Activated T-cell treated with anti-CD3 and anti-CD28 coated beads, Interleukin-2, amount 50 U/mL, for 4 hours (primary cell): ENCODE measurements at regions not wholly inside any gene's neighbourhood (a gene's known extent, or its start where the extent isn't known, plus 50 kb on each side); places are given as distances from the start of the nearest gene placed in this dataset.

Experiments
- ATAC-seq, 2 donors: fragments of 200-7000 bp; cut with Tn5 transposase; one replicate each; pipeline ENCODE4 v1.10.0; 2021
- DNase-seq: peaks from one replicate; pipeline ENCODE4 v3.0.0-alpha.2; 2020
- H3K27me3 Mint-ChIP-seq: one replicate; pipeline ENCODE4 v1.8.0; 2021; ENCODE audit warnings: low read depth, mixed read lengths
- H3K36me3 Mint-ChIP-seq: one replicate; pipeline ENCODE4 v1.8.0; 2022; ENCODE audit warnings: mixed read lengths; ENCODE audit not compliant: insufficient read depth
- H3K4me1 Mint-ChIP-seq: one replicate; pipeline ENCODE4 v1.8.0; 2021; ENCODE audit warnings: low read depth, mixed read lengths
- H3K4me3 Mint-ChIP-seq: one replicate; pipeline ENCODE4 v1.8.0; 2021; ENCODE audit warnings: mild to moderate bottlenecking, moderate library complexity, mixed read lengths
- H3K9me3 Mint-ChIP-seq: one replicate; pipeline ENCODE4 v1.8.0; 2021; ENCODE audit warnings: mixed read lengths

- ATAC-seq (no peak), DNase-seq (no peak)
- Mint-ChIP-seq H3K9me3 (peaks cover 5% of the 10 kb centered on the region), H3K36me3 (no peaks in the 10 kb centered on the region), H3K27me3 (peaks cover 36% of the 10 kb centered on the region), H3K4me3 (no peak overlapping the region), H3K4me1 (peaks cover 3% of the 10 kb centered on the region)
These were observed 496.0 kb downstream of the MIAT start for GRCh38 chr22:27153386-27153785.

GRCh38 chr22:27154717-27155116 is 497.3 kb downstream of the MIAT start:
- H3K27me3 Mint-ChIP-seq: peaks cover 29% of the 10 kb centered on the region
- no peaks in the 10 kb centered on the region for H3K9me3 Mint-ChIP-seq
- H3K4me3 Mint-ChIP-seq: no peak overlapping the region
- no peaks in the 10 kb centered on the region for H3K36me3 Mint-ChIP-seq
- DNase-seq (no peak), ATAC-seq (no peak)
- peaks cover 3% of the 10 kb centered on the region for H3K4me1 Mint-ChIP-seq

GRCh38 chr22:27156821-27157489 is 499.6 kb downstream of the MIAT start:
- H3K4me1 Mint-ChIP-seq: no peaks in the 10 kb centered on the region
- DNase-seq (no peak), ATAC-seq (no peak)
- no peaks in the 10 kb centered on the region for H3K36me3 Mint-ChIP-seq
- peaks cover 26% of the 10 kb centered on the region for H3K27me3 Mint-ChIP-seq
- H3K4me3 Mint-ChIP-seq: no peak overlapping the region
- no peaks in the 10 kb centered on the region for H3K9me3 Mint-ChIP-seq

GRCh38 chr22:27157666-27158370 is 500.4 kb downstream of the MIAT start:
- peaks cover 22% of the 10 kb centered on the region for H3K27me3 Mint-ChIP-seq
- no peak overlapping the region for H3K4me3 Mint-ChIP-seq
- H3K4me1 Mint-ChIP-seq: no peaks in the 10 kb centered on the region
- ATAC-seq (no peak), DNase-seq (no peak)
- no peaks in the 10 kb centered on the region for H3K9me3 Mint-ChIP-seq
- H3K36me3 Mint-ChIP-seq: no peaks in the 10 kb centered on the region

- Mint-ChIP-seq H3K36me3 (no peaks in the 10 kb centered on the region), H3K9me3 (no peaks in the 10 kb centered on the region), H3K4me1 (no peaks in the 10 kb centered on the region), H3K27me3 (peaks cover 23% of the 10 kb centered on the region), H3K4me3 (no peak overlapping the region)
- DNase-seq (no peak), ATAC-seq (no peak)
These were observed 501.6 kb downstream of the MIAT start for GRCh38 chr22:27159016-27159415.

- Mint-ChIP-seq H3K9me3 (no peaks in the 10 kb centered on the region), H3K4me3 (no peak overlapping the region), H3K36me3 (no peaks in the 10 kb centered on the region), H3K27me3 (peaks cover 19% of the 10 kb centered on the region), H3K4me1 (no peaks in the 10 kb centered on the region)
- no peak for DNase-seq
- ATAC-seq: no peak
These were observed 502.4 kb downstream of the MIAT start for GRCh38 chr22:27159716-27160295.

- ATAC-seq (no peak), DNase-seq (no peak)
- no peak overlapping the region for H3K4me3 Mint-ChIP-seq
- H3K9me3 Mint-ChIP-seq: no peaks in the 10 kb centered on the region
- no peaks in the 10 kb centered on the region for H3K36me3 Mint-ChIP-seq
- H3K4me1 Mint-ChIP-seq: no peaks in the 10 kb centered on the region
- H3K27me3 Mint-ChIP-seq: peaks cover 19% of the 10 kb centered on the region
These were observed 506.1 kb downstream of the MIAT start for GRCh38 chr22:27163162-27164137.

GRCh38 chr22:27164781-27165503 is 507.6 kb downstream of the MIAT start:
- H3K27me3 Mint-ChIP-seq: peaks cover 19% of the 10 kb centered on the region
- H3K4me1 Mint-ChIP-seq: no peaks in the 10 kb centered on the region
- DNase-seq: no peak

GRCh38 chr22:27168681-27169080 is 511.3 kb downstream of the MIAT start:
- ATAC-seq: no peak
- no peak overlapping the region for H3K4me3 Mint-ChIP-seq
- H3K9me3 Mint-ChIP-seq: no peaks in the 10 kb centered on the region

More at GRCh38 chr22:27164781-27165503, 507.6 kb downstream of the MIAT start:
- no peak for ATAC-seq
- H3K4me3 Mint-ChIP-seq: no peak overlapping the region
- no peaks in the 10 kb centered on the region for H3K36me3 Mint-ChIP-seq
- no peaks in the 10 kb centered on the region for H3K9me3 Mint-ChIP-seq

GRCh38 chr22:27170491-27170890 is 513.1 kb downstream of the MIAT start:
- no peak for ATAC-seq
- no peak for DNase-seq
- H3K4me1 Mint-ChIP-seq: no peaks in the 10 kb centered on the region
- H3K9me3 Mint-ChIP-seq: no peaks in the 10 kb centered on the region
- H3K27me3 Mint-ChIP-seq: peaks cover 18% of the 10 kb centered on the region
- H3K4me3 Mint-ChIP-seq: no peak overlapping the region
- H3K36me3 Mint-ChIP-seq: no peaks in the 10 kb centered on the region

More at GRCh38 chr22:27168681-27169080, 511.3 kb downstream of the MIAT start:
- no peaks in the 10 kb centered on the region for H3K36me3 Mint-ChIP-seq
- no peaks in the 10 kb centered on the region for H3K4me1 Mint-ChIP-seq
- H3K27me3 Mint-ChIP-seq: peaks cover 10% of the 10 kb centered on the region
- DNase-seq: no peak

GRCh38 chr22:27171212-27171611 is 513.8 kb downstream of the MIAT start:
- Mint-ChIP-seq H3K9me3 (no peaks in the 10 kb centered on the region), H3K4me1 (no peaks in the 10 kb centered on the region), H3K27me3 (peaks cover 17% of the 10 kb centered on the region), H3K4me3 (no peak overlapping the region), H3K36me3 (no peaks in the 10 kb centered on the region)
- no peak for ATAC-seq
- no peak for DNase-seq

GRCh38 chr22:27173530-27173929 is 516.1 kb downstream of the MIAT start:
- Mint-ChIP-seq H3K4me1 (no peaks in the 10 kb centered on the region), H3K36me3 (no peaks in the 10 kb centered on the region), H3K27me3 (peaks cover 13% of the 10 kb centered on the region), H3K9me3 (no peaks in the 10 kb centered on the region), H3K4me3 (no peak overlapping the region)
- DNase-seq: no peak
- no peak for ATAC-seq

- H3K4me1 Mint-ChIP-seq: no peaks in the 10 kb centered on the region
- H3K27me3 Mint-ChIP-seq: peaks cover 13% of the 10 kb centered on the region
- no peaks in the 10 kb centered on the region for H3K36me3 Mint-ChIP-seq
- H3K9me3 Mint-ChIP-seq: no peaks in the 10 kb centered on the region
- ATAC-seq: no peak
- H3K4me3 Mint-ChIP-seq: no peak overlapping the region
- DNase-seq: no peak
These were observed 517.8 kb downstream of the MIAT start for GRCh38 chr22:27175021-27175838.
